ENCODE measurements at regions not wholly inside any gene's neighbourhood (a gene's known extent, or its start where the extent isn't known, plus 50 kb on each side); places are given as distances from the start of the nearest gene placed in this dataset.

GRCh38 chr11:134799386-134799785, 387.3 kb upstream of the B3GAT1 start:
- no peak overlapping the region for H3K4me3 ChIP-seq
- no peaks in the 10 kb centered on the region for H3K27me3 ChIP-seq
- H3K36me3 ChIP-seq: no peaks in the 10 kb centered on the region
- no peak for TF ChIP-seq POLR2A (IDR thresholded peaks at IDR 0.05)
- TF ChIP-seq CTCF (IDR thresholded peaks at IDR 0.05): no peak
- no peaks in the 10 kb centered on the region for H3K4me1 ChIP-seq
- DNase-seq (no peak), ATAC-seq (no peak)
- no peaks in the 10 kb centered on the region for H3K9me3 ChIP-seq
- whole genome bisulfite sequencing (ENCODE audit: insufficient coverage, low coverage, low lambda C conversion rate, missing lambda C conversion rate): 83% methylated on average over 7 of the region's 8 CpGs
- intact Hi-C loops (cut with DNase I): no loop called here
- no peak overlapping the region for H3K27ac ChIP-seq

GRCh38 chr11:134797411-134798089, 385.5 kb upstream of the B3GAT1 start:
- DNase-seq: peak; percentile 39 to 67 (median 62)
- intact Hi-C loops (cut with DNase I): no loop called here
- peak; percentile 65 to 92 (median 85) for ATAC-seq
- peak overlapping the region in 1 of 3 donors; percentile 6 for H3K27ac ChIP-seq
- WGBS (ENCODE audit: insufficient coverage, low coverage, low lambda C conversion rate, missing lambda C conversion rate): 21% methylated on average over 11 of the region's 17 CpGs
- no peaks in the 10 kb centered on the region for H3K9me3 ChIP-seq
- peak in 2 of 4 donors; percentile 10 for TF ChIP-seq CTCF (IDR thresholded peaks at IDR 0.05)
- no peak for TF ChIP-seq POLR2A (IDR thresholded peaks at IDR 0.05)
- H3K4me1 ChIP-seq: no peaks in the 10 kb centered on the region
- no peak overlapping the region for H3K4me3 ChIP-seq
- no peaks in the 10 kb centered on the region for H3K36me3 ChIP-seq
- H3K27me3 ChIP-seq: no peaks in the 10 kb centered on the region

- ATAC-seq: no peak
Observed at GRCh38 chr11:134795017-134795416, 383.0 kb upstream of the B3GAT1 start.

GRCh38 chr11:134794192-134794591, 382.1 kb upstream of the B3GAT1 start:
- no peak for TF ChIP-seq POLR2A (IDR thresholded peaks at IDR 0.05)
- TF ChIP-seq CTCF (IDR thresholded peaks at IDR 0.05): no peak
- no peaks in the 10 kb centered on the region for H3K4me1 ChIP-seq
- H3K27me3 ChIP-seq: no peaks in the 10 kb centered on the region
- intact Hi-C loops (cut with DNase I): no loop called here
- no peak for DNase-seq
- WGBS (ENCODE audit: insufficient coverage, low coverage, low lambda C conversion rate, missing lambda C conversion rate): 83% methylated on average over 1 of the region's 9 CpGs
- H3K9me3 ChIP-seq: no peaks in the 10 kb centered on the region
- no peak for ATAC-seq
- H3K36me3 ChIP-seq: no peaks in the 10 kb centered on the region
- H3K27ac ChIP-seq: no peak overlapping the region
- no peak overlapping the region for H3K4me3 ChIP-seq

More at GRCh38 chr11:134795017-134795416, 383.0 kb upstream of the B3GAT1 start:
- H3K27me3 ChIP-seq: no peaks in the 10 kb centered on the region
- DNase-seq: no peak
- H3K27ac ChIP-seq: no peak overlapping the region
- no peaks in the 10 kb centered on the region for H3K4me1 ChIP-seq
- no peaks in the 10 kb centered on the region for H3K9me3 ChIP-seq
- H3K36me3 ChIP-seq: no peaks in the 10 kb centered on the region
- no peak overlapping the region for H3K4me3 ChIP-seq
- intact Hi-C loops (cut with DNase I): no loop called here
- 84% methylated on average over 2 of the region's 7 CpGs for WGBS (ENCODE audit: insufficient coverage, low coverage, low lambda C conversion rate, missing lambda C conversion rate)
- TF ChIP-seq POLR2A (IDR thresholded peaks at IDR 0.05): no peak

- Histone ChIP-seq H3K4me3 (no peak overlapping the region), H3K27ac (no peak overlapping the region), H3K9me3 (no peaks in the 10 kb centered on the region), H3K27me3 (no peaks in the 10 kb centered on the region), H3K36me3 (no peaks in the 10 kb centered on the region), H3K4me1 (no peaks in the 10 kb centered on the region)
- WGBS (ENCODE audit: insufficient coverage, low coverage, low lambda C conversion rate, missing lambda C conversion rate): 84% methylated on average over 5 of the region's 5 CpGs
- no peak for ATAC-seq
- TF ChIP-seq CTCF (IDR thresholded peaks at IDR 0.05): no peak
- no peak for TF ChIP-seq POLR2A (IDR thresholded peaks at IDR 0.05)
- intact Hi-C loops (cut with DNase I): no loop called here
- no peak for DNase-seq
Observed at GRCh38 chr11:134792677-134793076, 380.6 kb upstream of the B3GAT1 start.

Data from right lobe of liver (tissue), 6 donors.